ENCODE measurements at regions not wholly inside any gene's neighbourhood (a gene's known extent, or its start where the extent isn't known, plus 50 kb on each side); places are given as distances from the start of the nearest gene placed in this dataset.

DNA sequence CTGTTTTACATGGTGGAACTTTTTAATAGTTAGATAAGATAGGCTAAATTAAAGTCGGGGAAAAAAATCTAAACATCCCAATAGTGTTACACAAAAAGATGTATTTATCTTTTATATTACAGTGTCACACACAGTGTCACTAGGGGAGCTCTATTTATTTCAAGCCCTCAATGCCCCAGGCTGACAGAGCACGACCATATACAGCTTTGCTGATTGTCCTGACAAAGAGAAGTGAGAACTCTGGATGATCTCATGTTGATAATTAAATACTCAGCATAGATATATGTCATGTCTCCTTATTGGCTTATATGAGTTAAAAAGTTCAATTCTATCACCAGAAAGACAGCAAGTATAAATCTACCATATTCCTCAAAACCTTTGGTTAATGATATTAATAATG is 594.3 kb downstream of the LRFN5 start:
- Histone ChIP-seq H3K9me3 (ENCODE audit: low read length) (peaks cover 92% of the 10 kb centered on the region), H3K27ac (ENCODE audit: extremely low read length, insufficient read depth, low read length) (no peak overlapping the region), H3K4me3 (replicated peaks in 1 of 3; ENCODE audit: insufficient read depth in 1 of 3, low read depth in 2 of 3, low read length in 3 of 3) (no peak overlapping the region), H3K4me2 (ENCODE audit: low read depth, low read length) (no peak overlapping the region), H3K9ac (ENCODE audit: insufficient read depth, low read depth, low read length) (no peak overlapping the region), H3K27me3 (ENCODE audit: control insufficient read depth in 1 of 2, insufficient read depth in 2 of 2, low read length in 2 of 2) (no peaks in the 10 kb centered on the region), H4K20me1 (ENCODE audit: insufficient read depth, low read length) (no peaks in the 10 kb centered on the region), H2AFZ (ENCODE audit: low read length) (no peak overlapping the region), H3K36me3 (replicated peaks in 1 of 2; ENCODE audit: control insufficient read depth in 1 of 2, insufficient read depth in 2 of 2, low read length in 2 of 2) (no peaks in the 10 kb centered on the region), H3K4me1 (ENCODE audit: insufficient read depth, low read length) (no peaks in the 10 kb centered on the region), H3K79me2 (ENCODE audit: insufficient read depth, low read length) (no peaks in the 10 kb centered on the region)
- in situ Hi-C loops (cut with HindIII; ENCODE audit: extremely low pct_ligation_motif_present, low pct_unique_long_range_greater_than_20kb) (no loop called here), intact Hi-C loops (cut with micrococcal nuclease; ENCODE audit: unreplicated experiment) (no loop called here)
- CTCF ChIA-PET (ENCODE audit: low intra/inter-chr PET ratio, low total read pairs), result no interaction called here
- ATAC-seq, result no peak
- no peak for DNase-seq (ENCODE audit: low spot score)
- TF ChIP-seq NR2F6 (IDR thresholded peaks at IDR 0.05), result no peak
- no peak for TF ChIP-seq NR2F6 (CRISPR knock-in tag; IDR thresholded peaks at IDR 0.05)
- TF ChIP-seq, protein P1, sequence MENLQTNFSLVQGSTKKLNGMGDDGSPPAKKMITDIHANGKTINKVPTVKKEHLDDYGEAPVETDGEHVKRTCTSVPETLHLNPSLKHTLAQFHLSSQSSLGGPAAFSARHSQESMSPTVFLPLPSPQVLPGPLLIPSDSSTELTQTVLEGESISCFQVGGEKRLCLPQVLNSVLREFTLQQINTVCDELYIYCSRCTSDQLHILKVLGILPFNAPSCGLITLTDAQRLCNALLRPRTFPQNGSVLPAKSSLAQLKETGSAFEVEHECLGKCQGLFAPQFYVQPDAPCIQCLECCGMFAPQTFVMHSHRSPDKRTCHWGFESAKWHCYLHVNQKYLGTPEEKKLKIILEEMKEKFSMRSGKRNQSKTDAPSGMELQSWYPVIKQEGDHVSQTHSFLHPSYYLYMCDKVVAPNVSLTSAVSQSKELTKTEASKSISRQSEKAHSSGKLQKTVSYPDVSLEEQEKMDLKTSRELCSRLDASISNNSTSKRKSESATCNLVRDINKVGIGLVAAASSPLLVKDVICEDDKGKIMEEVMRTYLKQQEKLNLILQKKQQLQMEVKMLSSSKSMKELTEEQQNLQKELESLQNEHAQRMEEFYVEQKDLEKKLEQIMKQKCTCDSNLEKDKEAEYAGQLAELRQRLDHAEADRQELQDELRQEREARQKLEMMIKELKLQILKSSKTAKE (CRISPR knock-in tag; IDR thresholded peaks at IDR 0.05; ENCODE audit: borderline replicate concordance), result no peak
- no peak for TF ChIP-seq HNF1A (IDR thresholded peaks at IDR 0.05; ENCODE audit: low read depth)
- TF ChIP-seq HNF1A (CRISPR knock-in tag; IDR thresholded peaks at IDR 0.05; ENCODE audit: borderline replicate concordance), result no peak
- POLR2A ChIA-PET, result no interaction called here
- no peak for FAIRE-seq
- WGBS (ENCODE audit: low lambda C conversion rate), result 1% methylated on average over 2 of the region's 2 CpGs
- BruUV-seq (replicated peaks), result no TSS peak
